Upper lobe of left lung (tissue), 4 donors: ENCODE measurements at regions not wholly inside any gene's neighbourhood (a gene's known extent, or its start where the extent isn't known, plus 50 kb on each side); places are given as distances from the start of the nearest gene placed in this dataset.

Experiments used
- CTCF ChIP-seq, 6 experiments: fragments of 450-650 bp in 4 of 6; fragments of 200-600 bp in 2 of 6; sonication (generic) in 2 of 6; IDR thresholded peaks; one replicate each; pipeline ENCODE4 v1.5.1; 2016 to 2019; ENCODE audit warnings: antibody characterized with exemption in 6 of 6
- POLR2A ChIP-seq, 4 donors: fragments of 450-650 bp; IDR thresholded peaks; one replicate each; pipeline ENCODE4 v1.5.1; 2016 to 2017; ENCODE audit warnings: antibody characterized with exemption in 4 of 4, mild to moderate bottlenecking in 2 of 4

- TF ChIP-seq CTCF (IDR thresholded peaks at IDR 0.05) (no peak), POLR2A (IDR thresholded peaks at IDR 0.05) (no peak)
Observed at GRCh38 chr9:26261503-26262330, 583.5 kb upstream of the TUSC1 start.
